ENCODE measurements at regions not wholly inside any gene's neighbourhood (a gene's known extent, or its start where the extent isn't known, plus 50 kb on each side); places are given as distances from the start of the nearest gene placed in this dataset.

GRCh38 chr3:80261082-80261481 is 493.3 kb upstream of the ROBO1 start:
- Histone ChIP-seq H3K4me3 (no peak overlapping the region), H3K4me1 (no peaks in the 10 kb centered on the region), H3K27ac (no peak overlapping the region), H3K9me3 (no peaks in the 10 kb centered on the region), H3K36me3 (no peaks in the 10 kb centered on the region), H3K27me3 (no peaks in the 10 kb centered on the region)
- DNase-seq (no peak), ATAC-seq (no peak)
- no peak for TF ChIP-seq CTCF (IDR thresholded peaks at IDR 0.05)
- intact Hi-C loops (cut with DNase I) = no loop called here

GRCh38 chr3:80259736-80260135 is 491.9 kb upstream of the ROBO1 start:
- TF ChIP-seq CTCF (IDR thresholded peaks at IDR 0.05) = no peak
- no peaks in the 10 kb centered on the region for H3K36me3 ChIP-seq
- no peak overlapping the region for H3K4me3 ChIP-seq
- H3K27me3 ChIP-seq = no peaks in the 10 kb centered on the region
- ATAC-seq (no peak), DNase-seq (no peak)
- H3K4me1 ChIP-seq = no peaks in the 10 kb centered on the region
- H3K27ac ChIP-seq = no peak overlapping the region
- no peaks in the 10 kb centered on the region for H3K9me3 ChIP-seq
- intact Hi-C loops (cut with DNase I) = no loop called here

- H3K27me3 ChIP-seq = no peaks in the 10 kb centered on the region
- TF ChIP-seq CTCF (IDR thresholded peaks at IDR 0.05) = no peak
These were observed 484.3 kb upstream of the ROBO1 start for GRCh38 chr3:80252113-80252512.

GRCh38 chr3:80247766-80248165 is 480.0 kb upstream of the ROBO1 start:
- Histone ChIP-seq H3K4me3 (no peak overlapping the region), H3K9me3 (peaks cover 4% of the 10 kb centered on the region), H3K4me1 (no peaks in the 10 kb centered on the region), H3K27me3 (no peaks in the 10 kb centered on the region), H3K27ac (no peak overlapping the region), H3K36me3 (no peaks in the 10 kb centered on the region)
- intact Hi-C loops (cut with DNase I) = no loop called here
- ATAC-seq = no peak
- TF ChIP-seq CTCF (IDR thresholded peaks at IDR 0.05) = no peak
- DNase-seq = no peak

More at GRCh38 chr3:80252113-80252512, 484.3 kb upstream of the ROBO1 start:
- no peaks in the 10 kb centered on the region for H3K4me1 ChIP-seq
- DNase-seq (no peak), ATAC-seq (no peak)
- H3K4me3 ChIP-seq = no peak overlapping the region
- no peak overlapping the region for H3K27ac ChIP-seq
- intact Hi-C loops (cut with DNase I) = no loop called here
- H3K36me3 ChIP-seq = no peaks in the 10 kb centered on the region
- no peaks in the 10 kb centered on the region for H3K9me3 ChIP-seq

- Histone ChIP-seq H3K4me1 (no peaks in the 10 kb centered on the region), H3K4me3 (no peak overlapping the region), H3K27ac (no peak overlapping the region), H3K27me3 (no peaks in the 10 kb centered on the region), H3K9me3 (peaks cover 4% of the 10 kb centered on the region), H3K36me3 (no peaks in the 10 kb centered on the region)
- TF ChIP-seq CTCF (IDR thresholded peaks at IDR 0.05) = no peak
- intact Hi-C loops (cut with DNase I) = no loop called here
- DNase-seq = no peak
- ATAC-seq = no peak
These were observed 476.6 kb upstream of the ROBO1 start for GRCh38 chr3:80244390-80244789.

GRCh38 chr3:80241791-80242190 is 474.0 kb upstream of the ROBO1 start:
- Histone ChIP-seq H3K4me3 (no peak overlapping the region), H3K27ac (no peak overlapping the region), H3K27me3 (no peaks in the 10 kb centered on the region), H3K4me1 (no peaks in the 10 kb centered on the region), H3K36me3 (no peaks in the 10 kb centered on the region), H3K9me3 (peaks cover 4% of the 10 kb centered on the region)
- DNase-seq (no peak), ATAC-seq (no peak)
- intact Hi-C loops (cut with DNase I) = no loop called here
- no peak for TF ChIP-seq CTCF (IDR thresholded peaks at IDR 0.05)

All from upper lobe of right lung (tissue), 1 donor.